ENCODE measurements at regions not wholly inside any gene's neighbourhood (a gene's known extent, or its start where the extent isn't known, plus 50 kb on each side); places are given as distances from the start of the nearest gene placed in this dataset.

- Mint-ChIP-seq H3K27ac (ENCODE audit: unreplicated experiment) (no peak overlapping the region), H3K4me1 (ENCODE audit: low read depth, unreplicated experiment) (no peaks in the 10 kb centered on the region), H3K4me3 (ENCODE audit: unreplicated experiment) (no peak overlapping the region), H3K27me3 (ENCODE audit: unreplicated experiment) (no peaks in the 10 kb centered on the region), H3K36me3 (ENCODE audit: unreplicated experiment) (peaks cover 12% of the 10 kb centered on the region), H3K9me3 (ENCODE audit: unreplicated experiment) (peaks cover 4% of the 10 kb centered on the region)
- no peak for TF ChIP-seq CTCF (IDR thresholded peaks at IDR 0.05; ENCODE audit: partially characterized antibody, unreplicated experiment)
- no peak for DNase-seq
These were observed 464.0 kb upstream of the AUTS2 start for GRCh38 chr7:69134316-69134715.

- no peaks in the 10 kb centered on the region for H3K4me1 Mint-ChIP-seq (ENCODE audit: low read depth, unreplicated experiment)
- H3K4me3 Mint-ChIP-seq (ENCODE audit: unreplicated experiment), result no peak overlapping the region
- H3K27ac Mint-ChIP-seq (ENCODE audit: unreplicated experiment), result no peak overlapping the region
- peaks cover 2% of the 10 kb centered on the region for H3K27me3 Mint-ChIP-seq (ENCODE audit: unreplicated experiment)
- DNase-seq, result no peak
- peaks cover 5% of the 10 kb centered on the region for H3K36me3 Mint-ChIP-seq (ENCODE audit: unreplicated experiment)
- TF ChIP-seq CTCF (IDR thresholded peaks at IDR 0.05; ENCODE audit: partially characterized antibody, unreplicated experiment), result no peak
- no peaks in the 10 kb centered on the region for H3K9me3 Mint-ChIP-seq (ENCODE audit: unreplicated experiment)
These were observed 450.6 kb upstream of the AUTS2 start for GRCh38 chr7:69147631-69148030.

- TF ChIP-seq CTCF (IDR thresholded peaks at IDR 0.05; ENCODE audit: partially characterized antibody, unreplicated experiment), result no peak
- peaks cover 11% of the 10 kb centered on the region for H3K36me3 Mint-ChIP-seq (ENCODE audit: unreplicated experiment)
- no peaks in the 10 kb centered on the region for H3K4me1 Mint-ChIP-seq (ENCODE audit: low read depth, unreplicated experiment)
- DNase-seq, result no peak
- H3K27me3 Mint-ChIP-seq (ENCODE audit: unreplicated experiment), result peaks cover 2% of the 10 kb centered on the region
- no peak overlapping the region for H3K4me3 Mint-ChIP-seq (ENCODE audit: unreplicated experiment)
- H3K27ac Mint-ChIP-seq (ENCODE audit: unreplicated experiment), result no peak overlapping the region
- H3K9me3 Mint-ChIP-seq (ENCODE audit: unreplicated experiment), result no peaks in the 10 kb centered on the region
These were observed 448.2 kb upstream of the AUTS2 start for GRCh38 chr7:69149804-69150782.

- Mint-ChIP-seq H3K27me3 (ENCODE audit: unreplicated experiment) (no peaks in the 10 kb centered on the region), H3K9me3 (ENCODE audit: unreplicated experiment) (no peaks in the 10 kb centered on the region), H3K4me1 (ENCODE audit: low read depth, unreplicated experiment) (no peaks in the 10 kb centered on the region), H3K27ac (ENCODE audit: unreplicated experiment) (no peak overlapping the region), H3K4me3 (ENCODE audit: unreplicated experiment) (no peak overlapping the region), H3K36me3 (ENCODE audit: unreplicated experiment) (no peaks in the 10 kb centered on the region)
- no peak for DNase-seq
- no peak for TF ChIP-seq CTCF (IDR thresholded peaks at IDR 0.05; ENCODE audit: partially characterized antibody, unreplicated experiment)
These were observed 435.9 kb upstream of the AUTS2 start for GRCh38 chr7:69162326-69162725.
